HG03460 (cell line): ENCODE measurements at regions not wholly inside any gene's neighbourhood (a gene's known extent, or its start where the extent isn't known, plus 50 kb on each side); places are given as distances from the start of the nearest gene placed in this dataset.
"Not testable (repeated sequence)": the region's sequence is repeated elsewhere in the genome, so short reads cannot be mapped to it uniquely, and the experiment has no call there.

Source experiments
- ATAC-seq: cut with Tn5 transposase; IDR thresholded peaks from one replicate; pipeline ENCODE4 v1.9.1; 2021; ENCODE audit not compliant: unreplicated experiment

- no peak for ATAC-seq
Measured at GRCh38 chr11:106276859-106277436, 199.5 kb downstream of the AASDHPPT start.

GRCh38 chr11:106277484-106277883 lies 200.0 kb downstream of the AASDHPPT start:
- ATAC-seq, result no peak

GRCh38 chr11:106278391-106278790 lies 200.9 kb downstream of the AASDHPPT start:
- ATAC-seq, result no peak

- no peak for ATAC-seq
Measured at GRCh38 chr11:106280036-106280435, 202.6 kb downstream of the AASDHPPT start.

GRCh38 chr11:106281455-106282173 lies 204.2 kb downstream of the AASDHPPT start:
- no peak for ATAC-seq

GRCh38 chr11:106286881-106287504 lies 209.5 kb downstream of the AASDHPPT start:
- ATAC-seq, result no peak

GRCh38 chr11:106288057-106288456 lies 210.6 kb downstream of the AASDHPPT start:
- no peak for ATAC-seq

GRCh38 chr11:106288822-106289387 lies 211.4 kb downstream of the AASDHPPT start:
- no peak for ATAC-seq

GRCh38 chr11:106292526-106292925 lies 215.1 kb downstream of the AASDHPPT start:
- no peak for ATAC-seq

GRCh38 chr11:106295974-106296373 lies 218.5 kb downstream of the AASDHPPT start:
- ATAC-seq, result no peak

- ATAC-seq, result no peak
Measured at GRCh38 chr11:106302416-106302815, 225.0 kb downstream of the AASDHPPT start.

- no peak for ATAC-seq
Measured at GRCh38 chr11:106304274-106304673, 226.8 kb downstream of the AASDHPPT start.

GRCh38 chr11:106305458-106305857 lies 228.0 kb downstream of the AASDHPPT start:
- no peak for ATAC-seq

GRCh38 chr11:106306942-106307341 lies 229.5 kb downstream of the AASDHPPT start:
- no peak for ATAC-seq

GRCh38 chr11:106309070-106309684 lies 231.7 kb downstream of the AASDHPPT start:
- ATAC-seq, result no peak

GRCh38 chr11:106311531-106312230 lies 234.2 kb downstream of the AASDHPPT start:
- no peak for ATAC-seq

GRCh38 chr11:106317208-106317773 lies 239.8 kb downstream of the AASDHPPT start:
- not testable (repeated sequence) for ATAC-seq

GRCh38 chr11:106321601-106322000 lies 244.1 kb downstream of the AASDHPPT start:
- ATAC-seq, result no peak

GRCh38 chr11:106322106-106322505 lies 244.6 kb downstream of the AASDHPPT start:
- no peak for ATAC-seq

GRCh38 chr11:106326087-106326486 lies 248.6 kb downstream of the AASDHPPT start:
- ATAC-seq, result no peak

- ATAC-seq, result no peak
Measured at GRCh38 chr11:106327134-106327533, 249.7 kb downstream of the AASDHPPT start.
